Kidney capillary endothelial cell (primary cell): ENCODE measurements at regions not wholly inside any gene's neighbourhood (a gene's known extent, or its start where the extent isn't known, plus 50 kb on each side); places are given as distances from the start of the nearest gene placed in this dataset.
A peak's percentile ranks its signal among the peaks of the same experiment; 100 is the strongest.

Experiments used
- DNase-seq: peaks from one replicate; pipeline ENCODE4 v3.0.0-alpha.2; 2018; ENCODE audit warnings: low spot score

DNA sequence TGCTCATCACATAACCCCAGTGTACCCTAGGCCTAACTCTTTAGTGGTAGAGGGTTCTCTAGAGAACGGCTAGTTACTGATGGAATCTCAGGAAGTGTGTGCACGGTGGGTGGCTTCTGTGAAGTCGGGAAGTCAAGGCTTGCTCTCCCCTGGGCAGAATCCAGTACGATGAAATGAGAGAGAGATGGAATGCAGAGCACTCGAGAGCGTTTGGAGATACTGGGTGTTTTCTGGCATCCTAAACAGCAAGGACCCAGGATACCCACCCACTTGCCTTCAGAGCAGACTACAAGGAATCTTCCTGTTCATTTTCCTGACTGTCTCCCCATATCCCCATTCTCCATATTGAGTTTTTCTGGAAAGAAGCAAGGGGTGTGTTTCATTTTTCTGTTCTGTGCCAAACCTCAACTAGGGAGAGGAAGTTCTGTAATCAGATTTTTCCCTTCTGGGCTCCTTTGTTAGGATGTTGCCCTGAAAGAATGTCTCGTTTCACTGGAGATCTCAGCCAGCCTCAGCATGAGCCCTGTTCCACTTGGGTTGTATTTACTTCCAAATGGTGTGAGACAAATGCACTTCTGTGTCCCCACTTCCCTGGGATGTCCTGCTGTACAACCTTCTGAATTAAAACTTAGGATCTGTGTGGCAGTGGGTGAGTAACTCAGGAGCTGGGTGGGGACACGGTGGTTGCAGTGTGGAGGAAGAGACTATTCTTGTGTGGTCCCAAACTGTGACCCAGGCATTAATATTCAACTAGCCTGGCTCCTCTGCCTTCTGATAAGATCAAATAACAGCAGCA is 108.9 kb upstream of the SPRY4 start:
- no peak for DNase-seq

DNA sequence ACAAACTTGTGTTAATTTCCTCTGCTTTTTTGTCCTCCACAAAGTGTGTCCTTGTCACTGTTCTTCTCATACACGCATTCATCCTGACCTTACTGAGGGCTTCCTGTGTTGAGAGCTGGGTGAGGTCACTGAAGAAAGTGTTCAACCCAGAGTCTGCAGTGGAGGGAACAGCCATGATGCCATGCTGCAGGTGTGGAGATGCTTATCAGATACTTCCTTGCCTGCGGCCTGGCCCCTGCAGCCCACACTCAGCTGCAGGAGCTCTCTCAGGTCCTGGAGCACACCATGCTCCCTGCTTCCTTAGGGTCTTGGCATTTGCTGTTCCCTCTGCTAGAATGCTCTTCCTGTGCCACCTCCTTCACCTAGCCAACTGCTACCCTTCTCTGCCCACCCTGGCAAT is 108.1 kb upstream of the SPRY4 start:
- DNase-seq = no peak

DNA sequence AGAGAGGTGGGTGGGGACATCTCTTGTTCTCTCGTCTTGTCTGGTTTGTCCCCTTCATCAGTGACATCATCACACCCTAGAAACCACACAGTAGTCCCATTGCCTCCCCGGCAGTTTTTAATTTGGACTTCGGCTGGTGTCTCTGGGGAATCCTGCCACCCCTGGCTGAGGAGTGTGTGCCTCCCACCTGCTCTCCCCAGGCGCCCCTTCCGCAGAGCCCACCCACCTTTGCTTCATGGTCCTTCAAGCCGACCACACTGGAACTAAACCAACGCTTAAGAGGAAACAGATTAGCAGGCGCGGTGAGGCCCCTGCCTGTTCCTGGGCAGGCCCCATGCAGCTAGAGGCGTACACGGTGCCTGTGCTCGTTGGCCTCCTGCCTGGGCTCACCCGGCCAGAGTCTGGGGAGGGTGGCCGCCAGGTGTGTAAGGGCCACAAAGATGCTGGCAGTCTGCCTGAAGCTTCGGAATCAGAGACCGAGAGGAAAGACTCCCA is 107.6 kb upstream of the SPRY4 start:
- DNase-seq = no peak

DNA sequence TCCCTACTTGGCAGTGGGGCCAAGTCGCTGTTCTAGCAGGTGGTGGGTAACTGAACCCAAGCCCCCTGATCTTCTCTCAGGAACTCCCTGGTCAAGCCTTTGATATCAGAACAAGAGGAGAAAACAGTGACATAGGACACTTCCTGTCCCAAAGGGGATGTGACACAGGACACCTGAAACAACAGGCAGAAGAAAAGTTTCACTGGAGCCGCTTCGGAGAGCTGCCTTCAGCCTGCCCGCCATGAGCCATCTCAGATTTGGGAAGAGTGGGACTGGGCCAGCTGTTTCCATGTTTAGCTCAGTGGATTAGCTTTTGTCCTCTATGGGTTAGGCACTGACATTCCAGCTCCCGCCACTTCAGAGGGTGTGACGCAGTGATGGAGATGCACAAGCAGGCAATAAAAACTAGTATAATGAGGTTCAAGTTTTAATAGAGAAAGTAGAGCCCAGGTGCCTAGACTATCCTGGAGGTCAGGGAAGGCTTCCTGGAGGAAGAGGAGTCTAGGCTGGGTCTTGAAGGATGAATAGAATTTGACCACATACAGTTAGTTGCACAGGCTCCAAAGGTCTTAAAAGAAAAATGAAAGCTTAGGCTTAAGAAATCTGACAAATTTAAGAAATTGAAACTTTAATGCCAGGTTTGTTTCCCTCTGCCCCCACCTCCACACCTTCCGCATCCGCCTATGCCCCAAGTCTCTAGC is 104.1 kb upstream of the SPRY4 start:
- no peak for DNase-seq

DNA sequence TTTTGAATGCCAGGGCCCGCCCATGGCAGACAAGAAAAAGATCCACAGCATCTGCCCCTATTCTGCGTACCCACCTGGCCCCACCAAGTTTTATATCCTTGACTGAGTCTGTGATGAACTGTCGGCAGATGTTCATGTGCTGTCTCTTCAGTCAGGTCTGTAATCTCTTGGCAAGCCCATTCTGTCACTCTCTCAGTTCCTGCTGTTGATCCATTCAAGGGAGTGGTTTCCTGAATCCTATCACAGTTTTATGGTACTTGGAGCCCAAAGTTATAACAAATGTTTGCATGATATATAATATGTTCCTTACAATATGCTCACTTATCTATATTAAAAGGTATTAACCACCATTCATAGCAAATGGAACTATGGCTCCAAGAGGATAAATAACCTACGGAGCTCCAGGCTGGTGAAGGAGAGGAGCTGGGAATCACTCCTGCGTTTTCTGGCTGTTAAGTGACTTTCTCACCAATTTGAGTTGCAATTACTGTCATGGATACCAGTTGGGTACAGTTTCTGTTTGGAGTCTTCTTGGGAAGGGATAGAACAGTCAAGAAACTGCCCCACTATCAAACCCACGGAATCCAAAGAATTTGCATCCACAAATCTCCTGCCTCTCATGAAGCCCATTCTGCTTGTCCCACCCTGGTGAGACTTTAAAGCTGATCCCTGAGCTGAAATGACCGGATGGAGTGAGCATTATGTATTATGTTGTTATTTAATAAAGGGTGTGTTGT is 103.4 kb upstream of the SPRY4 start:
- DNase-seq = no peak

DNA sequence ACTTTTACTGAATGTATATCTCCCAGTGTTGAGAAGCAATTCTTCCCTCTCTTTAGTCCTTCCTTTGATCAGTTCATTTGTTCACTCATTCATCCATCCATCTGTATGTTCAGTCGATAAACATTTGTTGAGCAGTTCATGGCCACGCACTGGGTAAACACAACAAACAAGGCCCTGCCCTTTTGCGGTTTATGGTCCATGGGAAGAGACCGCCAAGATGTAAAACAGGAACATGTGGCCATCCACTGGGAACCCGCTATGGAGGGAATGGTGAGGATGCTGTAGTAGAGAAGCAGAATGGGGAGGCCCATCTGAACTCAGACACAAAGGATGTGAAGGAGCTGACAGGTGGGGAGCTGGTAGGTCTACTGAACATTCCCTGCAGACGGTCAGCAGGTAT is 102.7 kb upstream of the SPRY4 start:
- no peak for DNase-seq

DNA sequence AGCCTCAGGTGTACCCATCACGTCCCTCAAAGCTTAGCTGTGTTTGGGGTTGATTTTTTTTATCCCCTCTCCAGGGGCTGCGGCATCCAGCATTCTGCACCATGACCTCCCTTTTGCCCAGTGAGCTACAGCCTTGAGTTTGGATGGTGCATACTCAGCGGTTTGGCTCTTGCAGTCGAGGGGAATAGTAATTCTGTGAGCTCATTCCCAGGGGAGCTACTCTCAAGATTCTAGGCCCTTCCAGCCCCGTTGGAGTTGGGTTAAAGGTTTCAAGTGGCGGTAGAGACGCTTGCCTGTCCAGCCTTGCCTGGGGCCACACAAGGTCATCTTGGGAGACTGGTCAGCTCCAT is 102.2 kb upstream of the SPRY4 start:
- DNase-seq = peak; percentile 71

DNA sequence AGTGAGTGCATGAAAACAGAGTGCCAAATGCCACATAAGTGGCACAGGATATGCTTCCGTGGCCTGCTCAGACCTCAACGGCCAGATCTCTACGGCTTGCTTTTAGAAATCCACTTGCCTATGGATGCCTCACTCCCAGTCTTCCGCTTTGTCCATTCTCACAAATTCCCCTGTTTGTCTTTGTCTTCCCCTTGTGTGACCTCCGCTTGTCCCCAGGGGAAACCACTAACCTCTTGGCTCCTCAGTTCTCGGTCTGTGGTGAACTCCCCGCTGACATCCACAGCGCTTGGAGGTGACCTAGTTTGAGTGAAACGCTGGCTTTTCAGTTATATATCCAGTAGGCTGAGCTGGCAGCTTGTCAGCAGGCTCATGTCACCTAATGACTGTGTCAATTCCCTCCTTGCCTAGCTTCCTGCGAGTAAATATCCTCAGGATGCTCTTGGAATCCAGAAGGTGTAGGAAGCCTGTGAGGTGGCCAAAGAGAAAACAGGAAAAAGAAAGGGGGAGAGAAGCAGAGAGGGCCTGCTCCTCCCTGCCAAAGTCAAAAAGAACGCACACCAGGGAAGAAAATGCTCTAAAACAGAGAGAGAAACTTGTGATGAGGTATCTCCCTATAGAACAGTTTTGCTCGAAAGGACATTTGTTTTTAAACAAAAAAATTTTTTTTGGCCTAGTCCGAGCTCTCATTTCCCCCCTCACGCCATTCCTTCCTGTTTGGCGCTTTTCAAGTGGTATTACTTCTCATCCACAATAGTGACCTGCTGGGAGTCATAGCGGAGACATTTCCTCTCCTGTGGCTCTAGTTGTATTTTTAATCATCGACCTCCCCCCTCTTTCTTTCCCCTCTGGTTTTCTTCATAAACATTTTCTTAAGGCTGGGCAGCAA is 101.6 kb upstream of the SPRY4 start:
- DNase-seq = peak; percentile 98

DNA sequence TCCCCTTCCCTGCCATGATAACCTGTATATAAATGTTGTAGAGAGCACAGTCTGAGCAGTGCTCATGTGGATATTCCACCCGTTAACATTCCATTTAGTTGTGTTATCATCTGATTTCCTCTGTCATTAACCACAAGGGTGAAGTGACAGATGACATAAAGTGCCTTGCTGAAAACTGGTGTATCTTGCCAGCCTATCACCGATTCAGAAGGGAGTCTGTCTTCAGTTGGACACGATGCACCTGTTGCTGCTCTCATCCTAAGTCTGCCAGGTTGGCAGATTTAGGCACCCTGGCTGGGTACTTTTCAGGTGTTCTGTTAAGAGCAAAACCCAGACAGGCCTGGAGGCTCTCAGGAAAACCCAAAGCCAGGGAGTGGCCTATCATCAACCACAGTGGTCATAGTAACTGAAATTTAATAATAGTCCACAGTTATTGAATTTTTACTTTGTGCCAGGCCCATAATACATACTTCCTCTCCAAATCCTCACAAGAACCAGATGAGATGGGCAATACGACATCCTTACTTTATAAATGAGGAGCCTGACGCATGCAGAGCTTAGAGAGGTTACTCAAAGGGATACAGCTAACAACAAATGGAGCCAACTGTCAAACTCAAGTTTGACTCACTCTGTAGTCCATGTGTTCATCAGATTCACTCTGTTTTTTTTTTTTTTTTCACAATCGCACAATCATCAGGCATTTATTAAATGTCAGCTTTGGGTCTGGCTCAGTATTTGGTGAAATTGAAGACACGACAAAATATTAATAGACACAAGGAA is 100.7 kb upstream of the SPRY4 start:
- peak; percentile 67 for DNase-seq

DNA sequence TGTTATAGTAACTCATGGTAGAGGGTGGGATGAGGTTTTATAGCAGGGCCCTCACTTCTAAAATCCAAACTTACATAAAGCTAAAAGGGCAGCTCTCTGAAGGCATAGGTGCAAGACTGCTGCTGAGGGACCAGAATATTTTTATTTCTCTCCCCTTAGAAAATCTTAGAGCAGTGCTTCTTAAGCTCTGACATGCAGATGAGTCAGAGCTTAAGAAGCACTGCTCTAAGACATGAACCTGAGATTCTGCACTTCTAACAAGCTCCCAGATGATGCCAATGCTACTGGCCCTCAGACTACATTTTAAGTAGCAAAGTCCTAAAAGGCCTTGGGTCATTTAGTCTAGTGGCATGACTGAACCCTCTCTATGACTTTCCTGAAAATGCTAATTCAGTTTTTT is 97.6 kb upstream of the SPRY4 start:
- DNase-seq = peak; percentile 71

DNA sequence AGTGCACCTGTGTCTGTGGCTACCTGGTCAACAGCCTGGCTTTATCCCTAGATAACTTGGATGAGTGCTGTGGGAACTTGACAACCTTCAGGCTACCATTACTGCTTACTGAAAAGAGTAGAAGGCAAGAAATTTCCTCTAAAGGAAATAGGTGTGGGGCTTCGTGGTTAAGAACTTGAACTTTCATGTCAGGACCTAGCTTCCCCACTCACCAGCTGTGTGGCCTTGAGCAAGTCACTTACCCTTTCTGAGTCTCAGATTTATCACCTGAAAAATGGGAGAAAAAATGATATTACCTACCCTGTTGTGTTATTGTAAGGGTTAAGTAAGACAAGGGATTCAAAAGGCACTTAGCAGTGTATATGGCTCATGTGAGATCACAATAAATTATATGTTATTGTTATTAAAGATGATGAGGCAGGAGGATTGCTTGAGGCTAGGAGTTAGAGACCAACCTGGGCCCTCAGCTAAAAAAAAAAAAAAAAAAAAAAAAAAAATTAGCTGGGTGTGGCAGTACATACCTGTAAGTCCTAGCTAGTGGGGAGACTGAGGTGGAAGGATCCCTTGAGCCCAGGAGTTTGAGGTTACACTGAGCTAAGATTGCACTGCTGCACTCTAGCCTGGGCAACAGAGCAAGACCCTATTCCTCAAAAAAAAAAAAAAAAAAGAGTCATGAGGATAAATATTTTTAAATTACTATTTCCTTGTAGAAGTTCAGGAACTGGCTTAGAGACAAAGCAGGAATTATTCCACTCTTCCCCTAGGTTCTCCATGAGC is 97.0 kb upstream of the SPRY4 start:
- no peak for DNase-seq

DNA sequence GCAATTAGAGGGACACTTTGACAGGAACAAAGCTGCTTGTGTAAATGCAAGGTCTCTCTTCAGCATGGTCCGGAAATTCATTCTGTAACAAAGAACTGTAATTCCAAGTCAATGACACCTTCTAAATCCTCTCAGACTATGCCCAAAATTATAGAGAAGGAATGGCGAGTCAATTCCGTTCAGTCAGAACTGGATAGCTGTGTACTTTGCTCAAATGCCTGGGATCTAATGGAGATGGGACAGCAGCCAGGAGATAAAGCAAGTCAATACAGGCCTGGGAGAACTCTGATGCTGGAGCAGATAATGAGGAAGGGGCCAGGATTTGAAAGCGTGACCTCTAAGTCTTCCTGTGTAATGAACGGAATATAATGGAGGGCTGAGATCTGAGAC is 96.4 kb upstream of the SPRY4 start:
- no peak for DNase-seq

DNA sequence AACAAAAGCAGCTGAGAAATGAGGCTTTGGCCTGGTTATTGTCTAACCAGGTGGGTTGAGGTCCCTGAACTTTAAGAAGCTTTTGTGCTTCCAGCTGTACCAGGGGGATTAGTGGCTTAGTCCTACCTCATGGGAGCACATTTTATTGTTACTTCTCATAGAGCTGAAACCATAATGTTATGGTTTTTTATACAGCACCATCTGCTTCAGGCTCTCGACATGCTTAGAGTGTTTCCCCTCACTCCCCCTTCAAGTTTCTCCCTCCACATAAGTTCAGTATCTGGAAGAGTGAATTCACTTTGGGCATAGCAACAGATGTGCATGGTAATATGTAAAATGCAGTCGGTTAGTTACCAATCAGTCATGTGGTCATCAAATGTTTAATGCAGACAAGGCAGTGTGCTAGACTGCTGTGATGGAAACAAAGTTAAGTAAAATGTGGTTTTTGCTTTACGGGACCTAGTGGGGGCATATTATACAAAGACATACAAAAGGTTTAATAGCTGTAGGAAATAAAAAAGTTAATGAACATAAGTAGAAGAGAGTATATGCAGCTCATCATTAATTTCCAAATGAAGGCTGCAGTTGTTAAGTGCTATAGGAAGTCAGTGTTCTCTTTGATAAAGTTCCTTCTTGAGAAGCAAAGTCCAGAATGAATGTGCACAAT is 95.9 kb upstream of the SPRY4 start:
- DNase-seq = no peak

DNA sequence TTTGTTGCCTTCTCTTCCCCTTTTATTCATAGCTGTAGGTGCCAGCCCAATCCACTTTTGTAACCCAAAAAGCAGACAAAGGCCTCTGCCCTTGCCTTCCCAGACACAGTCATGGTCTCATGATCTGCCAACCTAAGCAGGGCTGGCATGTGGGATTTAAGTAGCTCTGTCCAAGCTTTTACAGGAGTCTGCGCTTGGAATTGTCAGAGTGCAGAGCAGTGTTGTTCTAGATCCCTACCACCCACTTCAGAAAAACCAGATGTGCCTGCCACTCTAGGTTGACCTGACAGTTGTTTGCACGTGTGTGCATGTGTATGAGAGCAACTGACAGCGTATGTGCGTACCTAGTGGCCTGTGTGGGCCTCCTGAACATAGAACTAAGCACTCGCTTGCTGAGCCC is 87.8 kb upstream of the SPRY4 start:
- no peak for DNase-seq

DNA sequence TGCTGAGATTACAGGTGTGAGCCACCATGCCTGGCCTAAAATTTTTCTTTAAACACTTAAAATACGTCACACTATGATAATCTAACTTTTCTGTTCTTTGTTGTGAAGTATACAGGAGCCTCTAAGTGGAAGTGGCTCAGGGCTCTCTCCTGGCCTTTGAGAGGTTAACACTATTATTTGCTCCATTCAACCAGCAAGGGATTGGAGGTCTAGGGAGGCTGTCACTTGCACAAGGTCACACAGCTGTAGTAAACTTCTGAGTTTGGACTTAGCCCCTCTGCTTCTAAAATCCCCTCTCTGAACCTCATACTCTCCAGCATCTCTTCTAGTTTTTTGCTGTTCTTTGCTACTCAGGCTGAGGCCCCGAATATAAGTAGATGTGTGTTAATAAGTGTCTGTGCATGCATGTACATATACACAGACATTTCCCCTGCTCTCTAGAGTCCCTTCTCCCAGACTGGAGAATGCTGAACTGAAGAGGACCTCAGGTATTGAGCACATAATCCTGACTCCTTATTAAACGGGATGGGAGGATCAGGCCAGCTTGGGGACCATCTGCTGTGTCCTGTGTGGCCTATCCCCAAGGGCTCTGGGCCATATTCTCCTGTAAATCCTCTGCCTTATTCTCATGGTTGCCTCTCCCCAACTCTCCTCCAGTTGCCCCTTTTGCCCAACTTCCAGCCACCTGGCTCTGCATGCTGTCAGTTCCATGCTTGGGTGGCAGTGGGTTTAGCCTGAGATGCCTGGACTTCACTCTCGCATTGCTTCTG is 87.0 kb upstream of the SPRY4 start:
- DNase-seq = no peak

DNA sequence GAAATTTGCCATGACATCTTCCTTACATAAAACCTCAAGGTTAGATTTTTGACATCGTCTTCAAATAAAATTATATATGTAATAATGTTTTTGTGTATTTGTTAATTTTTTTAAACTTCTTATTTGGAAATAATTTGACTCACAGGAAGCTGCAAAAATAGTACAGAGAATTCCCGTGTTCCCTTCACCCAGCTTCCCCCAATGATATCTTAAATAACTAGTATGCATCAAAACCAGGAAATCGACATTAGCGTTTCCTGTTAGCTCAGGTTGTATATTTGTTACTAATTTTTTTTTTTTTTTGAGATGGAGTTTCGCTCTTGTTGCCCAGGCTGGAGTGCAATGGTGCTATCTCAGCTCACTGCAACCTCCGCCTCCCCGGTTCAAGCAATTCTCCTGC is 86.3 kb upstream of the SPRY4 start:
- no peak for DNase-seq

DNA sequence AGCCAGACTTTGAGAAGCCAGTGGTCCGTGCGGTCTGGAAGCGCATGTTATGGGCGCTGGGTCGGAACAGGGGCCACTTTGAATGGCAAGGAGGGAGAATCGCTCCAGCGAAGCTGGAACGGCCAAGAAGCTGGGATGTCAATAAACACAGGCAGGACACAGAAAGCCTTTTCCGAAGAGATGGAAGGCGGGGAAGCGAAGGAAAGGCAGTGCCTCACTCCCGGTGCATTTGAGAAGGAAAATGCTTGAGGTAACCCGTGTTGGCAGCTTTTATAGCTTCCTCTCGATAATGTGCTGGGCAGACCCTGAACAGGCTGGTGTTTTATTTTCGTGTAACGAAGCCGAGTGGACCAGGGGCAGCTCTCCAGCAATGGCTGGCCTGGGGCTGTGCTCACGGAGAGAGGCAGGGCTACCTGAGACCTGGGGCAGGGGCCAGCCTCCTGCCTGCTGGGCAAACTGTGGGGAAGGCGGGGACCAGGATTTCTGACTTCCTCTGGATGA is 84.2 kb upstream of the SPRY4 start:
- no peak for DNase-seq

DNA sequence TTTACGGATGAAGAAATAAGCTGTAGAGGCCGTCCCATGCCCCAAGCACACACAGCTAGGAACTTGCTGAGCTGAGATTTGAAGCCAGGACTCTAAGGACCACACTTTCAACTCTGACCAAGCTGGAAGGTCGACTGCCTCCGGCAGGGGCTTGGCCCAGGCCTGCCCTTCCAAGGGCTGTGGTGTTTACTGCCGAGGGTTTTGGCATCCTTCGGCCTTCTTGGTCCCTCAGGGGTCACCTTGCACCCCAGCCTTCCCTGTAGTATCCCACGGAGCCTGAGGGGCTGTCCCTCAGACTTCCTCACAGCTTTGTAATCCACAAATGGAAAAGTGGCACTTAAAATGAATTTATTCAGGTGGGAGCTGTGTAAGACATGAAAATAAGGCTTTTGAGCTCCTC is 83.7 kb upstream of the SPRY4 start:
- DNase-seq = no peak
